ENCODE measurements at regions not wholly inside any gene's neighbourhood (a gene's known extent, or its start where the extent isn't known, plus 50 kb on each side); places are given as distances from the start of the nearest gene placed in this dataset.

DNA sequence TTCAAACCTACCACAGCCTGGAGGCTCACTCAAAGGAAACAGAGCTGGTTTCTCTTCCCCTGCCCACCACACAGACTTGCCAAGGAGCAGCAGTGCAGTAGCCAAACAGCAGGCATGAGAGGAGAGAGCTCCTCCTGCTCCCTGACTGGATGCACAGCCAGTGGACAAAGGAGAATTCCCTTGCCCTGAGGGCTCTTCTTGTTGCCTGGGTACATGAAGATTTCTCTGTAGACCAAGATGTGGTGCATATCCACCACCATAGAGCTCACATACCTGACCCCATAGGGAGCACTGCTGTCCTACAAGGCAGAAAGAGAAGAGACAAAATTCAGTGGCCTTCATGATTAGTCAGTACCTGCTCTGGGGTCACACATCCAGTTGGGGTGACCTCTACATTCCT lies 56.3 kb upstream of the SPATA31E1 start:
- no peak for DNase-seq (ENCODE audit: low read depth, low spot score)
- no peak overlapping the region for H3K4me2 ChIP-seq (ENCODE audit: control insufficient read depth, extremely low read depth, insufficient read depth, low read depth, low read length)
- no peak for TF ChIP-seq EZH2 (IDR thresholded peaks at IDR 0.05; ENCODE audit: low read length)
- TF ChIP-seq, protein P1, sequence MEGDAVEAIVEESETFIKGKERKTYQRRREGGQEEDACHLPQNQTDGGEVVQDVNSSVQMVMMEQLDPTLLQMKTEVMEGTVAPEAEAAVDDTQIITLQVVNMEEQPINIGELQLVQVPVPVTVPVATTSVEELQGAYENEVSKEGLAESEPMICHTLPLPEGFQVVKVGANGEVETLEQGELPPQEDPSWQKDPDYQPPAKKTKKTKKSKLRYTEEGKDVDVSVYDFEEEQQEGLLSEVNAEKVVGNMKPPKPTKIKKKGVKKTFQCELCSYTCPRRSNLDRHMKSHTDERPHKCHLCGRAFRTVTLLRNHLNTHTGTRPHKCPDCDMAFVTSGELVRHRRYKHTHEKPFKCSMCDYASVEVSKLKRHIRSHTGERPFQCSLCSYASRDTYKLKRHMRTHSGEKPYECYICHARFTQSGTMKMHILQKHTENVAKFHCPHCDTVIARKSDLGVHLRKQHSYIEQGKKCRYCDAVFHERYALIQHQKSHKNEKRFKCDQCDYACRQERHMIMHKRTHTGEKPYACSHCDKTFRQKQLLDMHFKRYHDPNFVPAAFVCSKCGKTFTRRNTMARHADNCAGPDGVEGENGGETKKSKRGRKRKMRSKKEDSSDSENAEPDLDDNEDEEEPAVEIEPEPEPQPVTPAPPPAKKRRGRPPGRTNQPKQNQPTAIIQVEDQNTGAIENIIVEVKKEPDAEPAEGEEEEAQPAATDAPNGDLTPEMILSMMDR (optimal IDR thresholded peaks at IDR 0.05 in 1 of 3, IDR thresholded peaks at IDR 0.05 in 1 of 3, conservative IDR thresholded peaks at IDR 0.05 in 1 of 3; ENCODE audit: extremely low read depth in 1 of 3, insufficient read depth in 2 of 3, low read length in 3 of 3), result no peak
- H2AFZ ChIP-seq (ENCODE audit: control insufficient read depth, low read length), result no peak overlapping the region
- H3K27me3 ChIP-seq (ENCODE audit: control insufficient read depth, extremely low read depth, insufficient read depth, low read length), result no peaks in the 10 kb centered on the region
- no peak overlapping the region for H3K27ac ChIP-seq (ENCODE audit: control insufficient read depth, insufficient read depth, low read length)
- no peak overlapping the region for H3K4me3 ChIP-seq (ENCODE audit: control insufficient read depth in 2 of 3, extremely low read depth in 1 of 3, insufficient read depth in 2 of 3, low read depth in 1 of 3, low read length in 3 of 3)
- H3K36me3 ChIP-seq (ENCODE audit: control insufficient read depth in 2 of 2, extremely low read depth in 1 of 2, insufficient read depth in 2 of 2, low read length in 2 of 2), result no peaks in the 10 kb centered on the region
- no peaks in the 10 kb centered on the region for H3K79me2 ChIP-seq (ENCODE audit: control insufficient read depth, insufficient read depth, low read length)
- no peaks in the 10 kb centered on the region for H4K20me1 ChIP-seq (ENCODE audit: control insufficient read depth, extremely low read depth, insufficient read depth, low read length)
- H3K4me1 ChIP-seq (ENCODE audit: control insufficient read depth, extremely low read depth, insufficient read depth, low read length), result peaks cover 2% of the 10 kb centered on the region
- dilution Hi-C loops (cut with MboI; ENCODE audit: extremely low pct_ligation_motif_present, low sequenced_read_pairs), result no loop called here
- no peaks in the 10 kb centered on the region for H3K9me3 ChIP-seq (ENCODE audit: control insufficient read depth, low read depth, low read length)
- FAIRE-seq, result no peak
- no peak overlapping the region for H3K9ac ChIP-seq (ENCODE audit: control insufficient read depth, extremely low read depth, insufficient read depth, low read length)
- H3K9me1 ChIP-seq (ENCODE audit: control insufficient read depth, extremely low read depth, insufficient read depth, low read length), result no peaks in the 10 kb centered on the region

DNA sequence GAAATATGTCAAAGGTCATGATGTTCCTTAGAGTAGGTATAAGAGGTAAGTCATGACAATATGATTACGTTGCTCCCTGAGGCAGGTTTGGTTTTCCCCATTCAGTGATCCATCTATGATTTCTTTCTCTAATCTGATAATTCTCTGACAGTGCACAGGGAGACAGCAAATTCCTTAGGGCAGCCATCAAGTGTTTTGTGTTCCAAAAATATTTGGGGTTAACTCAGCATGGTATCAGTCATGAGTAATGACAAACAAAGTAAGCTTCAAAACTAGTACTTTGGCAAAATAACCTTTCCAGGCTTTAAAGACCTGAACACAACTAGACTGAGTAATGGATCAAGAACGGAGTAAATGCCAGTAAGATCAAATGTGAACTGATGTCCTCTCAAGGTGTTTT lies 55.3 kb upstream of the SPATA31E1 start:
- H3K4me1 ChIP-seq (ENCODE audit: control insufficient read depth, extremely low read depth, insufficient read depth, low read length), result peaks cover 2% of the 10 kb centered on the region
- no peaks in the 10 kb centered on the region for H3K36me3 ChIP-seq (ENCODE audit: control insufficient read depth in 2 of 2, extremely low read depth in 1 of 2, insufficient read depth in 2 of 2, low read length in 2 of 2)
- FAIRE-seq (no peak), DNase-seq (ENCODE audit: low read depth, low spot score) (no peak)
- H3K9ac ChIP-seq (ENCODE audit: control insufficient read depth, extremely low read depth, insufficient read depth, low read length), result no peak overlapping the region
- no peaks in the 10 kb centered on the region for H4K20me1 ChIP-seq (ENCODE audit: control insufficient read depth, extremely low read depth, insufficient read depth, low read length)
- no peak overlapping the region for H3K4me2 ChIP-seq (ENCODE audit: control insufficient read depth, extremely low read depth, insufficient read depth, low read depth, low read length)
- H3K79me2 ChIP-seq (ENCODE audit: control insufficient read depth, insufficient read depth, low read length), result no peaks in the 10 kb centered on the region
- no peak overlapping the region for H3K4me3 ChIP-seq (ENCODE audit: control insufficient read depth in 2 of 3, extremely low read depth in 1 of 3, insufficient read depth in 2 of 3, low read depth in 1 of 3, low read length in 3 of 3)
- no peaks in the 10 kb centered on the region for H3K9me3 ChIP-seq (ENCODE audit: control insufficient read depth, low read depth, low read length)
- no peaks in the 10 kb centered on the region for H3K27me3 ChIP-seq (ENCODE audit: control insufficient read depth, extremely low read depth, insufficient read depth, low read length)
- H3K27ac ChIP-seq (ENCODE audit: control insufficient read depth, insufficient read depth, low read length), result no peak overlapping the region
- no peaks in the 10 kb centered on the region for H3K9me1 ChIP-seq (ENCODE audit: control insufficient read depth, extremely low read depth, insufficient read depth, low read length)
- no peak for TF ChIP-seq EZH2 (IDR thresholded peaks at IDR 0.05; ENCODE audit: low read length)
- TF ChIP-seq, protein P1 (optimal IDR thresholded peaks at IDR 0.05 in 1 of 3, IDR thresholded peaks at IDR 0.05 in 1 of 3, conservative IDR thresholded peaks at IDR 0.05 in 1 of 3; ENCODE audit: extremely low read depth in 1 of 3, insufficient read depth in 2 of 3, low read length in 3 of 3), result no peak
- dilution Hi-C loops (cut with MboI; ENCODE audit: extremely low pct_ligation_motif_present, low sequenced_read_pairs), result no loop called here
- no peak overlapping the region for H2AFZ ChIP-seq (ENCODE audit: control insufficient read depth, low read length)
